Ureter (tissue), 1 donor: ENCODE measurements at regions not wholly inside any gene's neighbourhood (a gene's known extent, or its start where the extent isn't known, plus 50 kb on each side); places are given as distances from the start of the nearest gene placed in this dataset.

ENCODE experiments used
- DNase-seq: peaks from one replicate; pipeline ENCODE4 v3.0.0-alpha.2; 2020; ENCODE audit warnings: low spot score
- donor health status: DM: yes; HTN: yes; CAD: no.

DNA sequence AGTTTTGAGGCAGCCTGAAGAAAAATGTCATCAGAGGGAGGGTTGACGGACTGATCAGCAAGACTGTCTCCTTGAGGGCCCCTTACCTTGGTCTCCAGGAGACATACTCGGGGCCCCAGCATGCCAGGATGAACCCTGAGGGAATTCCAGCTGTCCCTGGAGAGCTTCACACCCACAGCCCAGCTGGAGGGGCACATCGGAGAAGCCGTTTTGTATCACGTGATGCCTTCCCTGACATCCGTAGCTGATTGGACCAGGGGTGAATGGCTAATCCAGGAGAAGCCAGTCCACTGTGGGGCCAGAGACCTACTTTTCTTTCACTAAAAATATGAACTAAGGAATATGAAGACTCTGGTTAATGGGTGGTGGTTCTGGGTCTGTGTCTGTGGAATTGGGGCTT, 86.0 kb upstream of the TP53I11 start:
- DNase-seq, result no peak

DNA sequence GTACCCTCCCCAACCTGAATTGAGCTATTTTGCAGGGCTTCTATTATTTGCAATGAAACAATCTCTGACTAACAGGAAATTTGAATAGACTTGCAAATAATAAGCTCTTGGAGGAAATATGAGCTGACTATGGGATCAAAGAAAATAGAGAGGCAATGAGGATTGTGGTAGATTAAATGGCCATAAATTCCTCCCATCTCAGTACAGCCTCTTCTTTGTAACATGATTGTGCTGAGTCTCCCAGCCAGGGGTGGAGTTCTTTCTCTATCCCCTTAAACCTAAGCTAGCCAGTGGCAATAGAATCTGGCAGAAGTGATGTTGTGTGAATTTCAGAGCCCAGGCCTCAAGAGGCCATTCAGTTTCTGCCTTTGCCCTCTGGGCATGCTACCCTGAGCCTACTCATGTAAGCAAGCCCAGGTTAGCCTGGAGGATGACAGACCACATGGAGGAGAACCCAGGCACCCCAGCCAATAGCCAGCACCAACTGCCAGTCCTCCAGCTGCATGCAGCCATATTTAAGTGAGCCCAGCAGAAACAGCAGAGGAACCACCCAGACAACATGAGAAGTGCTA, 86.8 kb upstream of the TP53I11 start:
- DNase-seq, result no peak

DNA sequence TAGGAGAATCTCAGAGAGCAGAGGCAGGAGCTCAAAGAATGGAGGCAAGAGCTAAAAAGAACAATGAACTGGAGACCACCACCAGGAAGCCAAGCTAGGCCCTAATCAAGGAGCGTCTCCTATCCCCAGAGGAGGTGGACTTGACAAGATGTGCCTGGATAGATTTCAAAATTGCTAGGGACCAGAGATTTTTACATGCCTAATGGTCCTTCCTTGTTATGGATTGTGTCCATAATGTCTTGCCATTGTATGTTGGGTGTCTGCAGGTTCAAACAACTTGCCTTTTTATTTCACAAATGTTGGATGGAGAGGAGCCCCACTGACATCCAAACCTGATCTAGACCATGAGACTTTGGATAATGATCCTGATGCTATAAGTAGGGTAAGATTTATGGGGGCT, 88.2 kb upstream of the TP53I11 start:
- no peak for DNase-seq

DNA sequence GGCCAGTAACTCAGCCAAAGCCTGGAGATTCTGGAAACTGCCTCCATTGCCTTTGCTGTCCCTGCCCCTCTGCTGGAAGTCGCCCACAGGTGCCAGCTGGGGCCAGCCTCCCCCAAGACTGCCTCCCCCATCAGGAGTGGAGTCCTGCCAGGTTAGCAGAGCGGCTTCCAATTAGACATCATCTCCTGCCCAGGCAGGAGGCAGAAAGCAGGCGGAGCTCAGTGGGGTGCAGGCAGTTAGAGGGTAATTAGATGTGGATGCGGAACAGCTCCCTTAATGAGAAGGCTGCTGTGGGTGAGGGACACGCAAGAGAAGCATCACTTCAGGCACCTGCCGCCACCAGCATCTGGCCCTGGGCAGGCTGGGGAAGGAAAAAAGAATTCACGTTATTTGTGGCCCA, 90.9 kb upstream of the TP53I11 start:
- DNase-seq, result no peak

DNA sequence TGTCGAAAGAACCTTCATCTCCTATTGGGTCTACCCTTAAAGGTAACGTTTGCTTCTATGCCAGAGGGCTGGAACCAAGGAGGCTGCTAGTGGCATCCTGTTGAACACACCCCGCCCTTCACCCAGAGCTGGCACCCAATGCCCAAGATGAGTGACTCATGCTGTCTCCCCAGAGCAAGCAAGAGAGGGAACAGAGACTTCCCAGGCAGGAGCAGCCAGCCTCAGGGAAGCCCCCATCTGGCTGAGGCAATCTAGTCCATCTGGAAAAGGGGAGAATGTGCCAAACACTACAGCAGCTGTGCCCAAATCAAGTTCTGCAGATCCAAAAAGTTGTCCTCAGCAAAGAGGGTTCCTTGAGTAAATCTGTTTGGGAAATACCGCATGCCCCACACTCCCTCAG, 91.9 kb upstream of the TP53I11 start:
- no peak for DNase-seq

DNA sequence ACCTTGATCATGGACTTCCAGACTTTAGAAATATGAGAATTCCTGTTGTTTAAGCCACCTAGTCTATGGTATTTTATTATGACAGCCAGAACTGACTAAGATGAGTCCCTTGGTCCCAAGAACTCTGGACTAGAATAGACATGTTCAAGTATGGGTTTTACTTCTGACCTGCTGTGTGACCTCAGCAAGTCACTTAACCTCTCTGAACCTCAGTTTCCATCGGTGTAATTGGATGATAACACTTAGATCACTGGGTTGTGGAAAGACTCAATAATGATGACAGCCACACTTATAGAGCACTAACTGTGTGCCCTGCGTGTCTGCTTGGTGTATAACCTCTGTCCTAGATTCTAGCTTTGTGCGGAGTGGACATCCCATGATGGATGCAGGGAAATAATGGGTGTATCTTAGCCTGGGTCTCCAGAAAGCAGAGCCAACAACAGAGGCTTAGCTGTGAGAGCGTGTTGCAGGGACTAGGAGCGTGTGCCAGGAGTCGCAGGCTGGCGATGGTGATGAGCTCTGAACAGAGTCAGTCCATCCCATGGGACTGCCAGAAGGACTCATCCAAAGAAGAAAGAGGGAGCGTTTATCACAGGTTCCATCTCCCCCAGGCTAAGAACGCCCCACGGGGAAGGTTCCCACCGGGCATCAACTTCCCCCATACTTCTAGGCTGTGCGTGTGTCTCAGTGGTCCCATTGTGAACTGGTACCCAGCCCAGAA, 93.2 kb upstream of the TP53I11 start:
- DNase-seq, result no peak

DNA sequence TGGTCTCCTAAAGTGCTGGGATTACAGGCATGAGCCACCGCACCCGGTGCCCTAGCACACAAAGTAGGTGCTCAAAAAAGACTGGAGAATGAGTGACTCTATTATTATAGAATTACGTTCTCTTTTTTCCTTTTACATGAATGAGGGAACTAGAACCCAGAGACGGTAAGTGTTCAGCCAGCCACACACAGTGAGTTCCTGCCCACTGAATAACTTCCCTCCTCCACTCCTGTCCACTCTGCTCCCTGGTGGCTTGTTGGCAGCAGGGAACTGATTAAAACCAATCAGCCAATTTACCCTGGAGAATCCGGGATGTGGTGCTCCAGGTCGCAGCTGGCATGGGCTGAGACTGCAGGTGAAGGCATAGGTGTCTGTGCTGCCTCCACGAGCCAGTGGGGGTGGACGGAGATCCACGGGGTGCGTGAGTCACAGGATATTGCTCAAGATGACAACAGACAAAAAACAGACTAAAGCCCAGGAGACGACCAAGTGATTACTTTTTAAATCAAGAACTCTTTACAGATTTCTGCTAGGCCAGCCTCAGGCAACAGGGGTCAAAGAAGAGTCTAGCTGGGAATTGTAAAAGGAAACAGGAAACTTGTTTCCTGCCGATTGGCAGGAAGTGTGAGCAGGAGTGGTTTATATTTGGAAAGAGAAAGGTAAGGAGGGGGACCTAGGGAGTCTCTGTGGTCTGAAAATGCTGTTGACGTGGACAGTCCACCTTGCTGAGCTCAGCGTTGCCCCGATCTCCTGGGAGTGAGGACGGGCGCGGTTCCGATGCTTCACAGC, 95.2 kb upstream of the TP53I11 start:
- DNase-seq, result peak; percentile 61

DNA sequence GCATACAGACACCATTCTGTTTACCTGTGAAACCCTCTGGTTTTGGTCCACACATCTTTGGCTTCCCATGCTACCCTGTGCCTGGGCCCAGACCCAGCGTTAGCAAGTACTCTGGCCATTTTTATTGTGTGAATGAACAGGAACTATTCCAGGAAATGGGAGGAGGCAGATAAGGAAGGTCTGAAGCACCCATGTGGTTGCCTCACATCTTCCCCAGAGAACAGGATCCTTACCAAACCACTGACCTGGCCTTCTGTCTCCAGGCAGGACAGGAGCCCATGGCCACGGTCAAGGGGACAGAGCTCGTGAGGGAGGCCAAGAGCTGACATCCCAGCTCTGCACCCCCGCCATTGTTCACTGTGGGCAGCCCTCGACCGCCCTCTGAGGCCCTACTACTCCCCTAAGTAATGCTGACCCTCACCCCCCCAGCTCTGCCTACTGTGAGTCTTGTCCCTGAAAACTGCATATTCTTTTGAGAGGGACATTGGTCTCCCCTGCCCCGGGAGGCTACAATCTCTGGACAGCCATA, 97.7 kb upstream of the TP53I11 start:
- DNase-seq, result no peak

DNA sequence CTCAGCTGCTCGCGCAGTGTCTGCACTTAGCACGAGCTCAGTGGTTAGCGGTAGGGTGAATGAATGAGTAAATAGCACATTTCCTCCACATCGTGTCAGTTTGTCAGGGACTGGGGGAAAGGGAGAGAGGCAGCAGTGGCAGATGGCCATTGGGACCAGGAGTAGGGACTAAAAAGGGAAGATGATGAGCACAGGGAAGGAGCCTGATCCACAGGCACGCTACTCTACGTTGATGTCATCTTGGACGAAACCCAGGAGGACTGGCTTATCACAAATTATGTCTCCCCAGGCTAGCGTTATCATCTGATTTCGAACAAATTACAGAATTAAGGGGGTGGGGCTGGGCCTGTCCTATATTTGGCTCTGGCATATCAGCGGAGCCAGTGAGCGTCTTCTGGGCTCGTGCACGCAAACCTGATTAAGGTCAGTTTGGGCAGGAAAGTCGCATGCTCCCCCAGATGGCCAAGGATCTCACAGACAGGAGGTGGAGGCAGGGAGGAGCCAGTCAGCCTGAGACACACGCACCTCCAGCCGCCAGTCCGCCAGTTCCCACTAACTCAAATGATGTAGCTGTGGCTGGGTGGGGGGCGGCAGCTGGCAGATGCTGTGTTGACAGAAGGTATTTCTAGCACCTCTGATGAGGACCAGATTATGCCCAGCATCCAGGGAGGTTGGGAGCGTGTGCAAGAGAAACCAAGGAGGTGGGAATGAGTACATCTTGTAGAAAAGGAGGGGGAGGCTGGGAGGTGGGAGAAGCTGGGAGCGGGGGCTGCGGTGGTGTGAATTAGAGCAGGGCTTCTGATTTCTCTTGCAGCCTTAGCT, 97.4 kb upstream of the PRDM11 start:
- peak; percentile 58 for DNase-seq

DNA sequence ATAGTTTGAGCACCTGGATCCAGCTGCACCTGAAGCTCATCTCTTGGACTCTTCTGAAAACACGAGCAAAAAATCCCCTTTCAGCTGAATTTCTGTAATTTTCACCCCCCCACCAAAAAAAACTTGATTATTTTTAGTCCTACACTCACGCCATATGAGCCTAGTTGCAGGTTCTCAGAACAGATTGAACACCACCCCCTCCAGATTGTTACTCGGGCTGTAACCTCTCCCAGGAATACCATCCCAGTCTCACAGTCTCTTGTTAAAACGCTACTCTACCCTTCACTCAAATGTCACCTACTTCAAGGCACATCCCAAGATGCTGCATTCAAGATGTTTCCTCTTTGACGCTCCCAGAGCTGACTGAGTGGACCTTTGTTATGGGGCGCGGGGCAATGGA, 96.3 kb upstream of the PRDM11 start:
- DNase-seq, result no peak

DNA sequence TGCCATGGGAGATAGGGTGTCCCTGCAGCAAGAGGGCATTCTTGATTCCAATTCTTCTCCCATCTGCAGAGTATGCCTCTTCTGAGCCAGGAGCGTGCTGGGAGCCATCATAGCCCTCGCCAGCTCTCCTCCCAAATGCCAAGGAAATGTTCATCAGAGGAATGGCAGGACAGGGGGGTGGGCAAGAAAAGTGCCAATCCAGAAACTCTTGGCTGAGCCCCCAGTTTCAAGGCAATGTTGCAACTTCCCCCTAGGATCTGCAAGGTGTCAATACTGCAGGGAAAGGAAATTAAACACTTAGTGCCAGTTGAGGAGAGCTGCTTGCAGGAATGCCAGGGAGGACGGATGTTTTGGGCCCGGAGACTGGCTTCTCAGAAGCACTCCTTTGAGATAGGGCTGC, 94.8 kb upstream of the PRDM11 start:
- no peak for DNase-seq

DNA sequence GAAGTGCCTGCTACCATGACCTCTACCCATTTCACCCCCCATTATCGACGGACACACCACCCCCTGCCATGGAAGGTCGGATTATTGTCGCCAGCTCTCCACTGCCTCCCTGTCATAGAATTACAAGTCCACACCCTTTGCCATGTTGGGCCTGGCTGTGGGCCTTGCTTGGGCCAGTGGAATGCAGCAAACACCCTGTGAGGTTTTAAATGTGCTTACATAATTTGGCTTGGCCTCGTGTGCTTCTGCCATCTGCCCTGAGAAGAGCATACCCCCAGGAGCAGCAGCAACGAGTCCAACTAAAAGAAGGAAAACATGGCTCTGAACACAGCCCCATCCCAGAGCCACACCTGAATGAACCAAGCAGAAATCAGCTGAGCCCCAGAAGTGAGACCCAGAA, 94.1 kb upstream of the PRDM11 start:
- no peak for DNase-seq

DNA sequence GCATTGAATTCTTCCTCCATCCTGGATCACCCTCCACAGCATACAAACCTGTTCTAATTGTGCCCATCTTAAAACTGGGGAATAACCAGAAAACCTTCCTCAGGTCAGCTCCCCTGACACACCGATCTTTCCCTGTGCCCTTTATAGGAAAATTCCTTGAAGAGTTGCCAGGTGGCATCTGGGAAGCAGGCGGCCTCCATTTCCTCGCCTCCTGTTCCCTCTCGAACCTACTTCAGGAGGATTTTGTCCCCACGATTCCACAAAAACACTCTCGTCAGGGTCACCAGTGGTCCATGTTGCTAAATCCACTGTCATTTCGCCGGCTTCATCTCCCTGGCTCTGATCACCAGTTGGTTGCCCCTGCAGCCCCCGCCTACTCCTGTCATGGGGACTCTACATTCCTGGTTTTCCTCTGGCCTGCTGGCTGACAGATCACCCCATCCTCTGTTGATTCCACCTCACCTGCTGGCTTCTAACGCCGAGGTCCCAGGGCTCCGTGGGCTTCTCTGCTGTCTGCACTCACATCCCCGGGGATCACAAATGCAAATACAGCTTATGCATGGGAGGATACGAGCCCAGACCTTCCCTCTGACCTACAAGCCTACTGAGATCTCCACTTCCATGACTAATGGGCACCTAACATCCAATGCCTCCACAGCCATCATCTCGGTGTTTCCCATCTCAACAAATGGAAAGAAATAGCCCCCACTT, 92.5 kb upstream of the PRDM11 start:
- DNase-seq, result no peak

DNA sequence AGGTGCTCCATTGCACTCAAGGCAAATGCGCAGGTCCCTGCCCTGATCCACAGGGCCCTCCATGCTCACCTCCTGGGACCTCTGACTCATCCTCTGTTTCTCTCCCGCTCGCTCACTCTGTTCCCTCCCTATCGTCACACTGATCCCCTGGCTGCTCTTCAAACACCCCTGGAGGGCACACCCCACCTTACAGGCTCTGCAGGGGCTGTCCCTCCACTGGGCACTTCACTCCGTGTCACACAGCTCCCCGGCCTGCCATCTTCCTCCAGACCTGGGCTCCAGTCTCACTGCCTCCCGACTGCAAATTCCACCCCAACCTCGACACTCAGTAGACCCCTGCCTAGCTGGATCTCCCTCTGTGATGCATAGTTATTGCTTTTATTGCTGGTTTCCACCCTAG, 91.5 kb upstream of the PRDM11 start:
- no peak for DNase-seq

DNA sequence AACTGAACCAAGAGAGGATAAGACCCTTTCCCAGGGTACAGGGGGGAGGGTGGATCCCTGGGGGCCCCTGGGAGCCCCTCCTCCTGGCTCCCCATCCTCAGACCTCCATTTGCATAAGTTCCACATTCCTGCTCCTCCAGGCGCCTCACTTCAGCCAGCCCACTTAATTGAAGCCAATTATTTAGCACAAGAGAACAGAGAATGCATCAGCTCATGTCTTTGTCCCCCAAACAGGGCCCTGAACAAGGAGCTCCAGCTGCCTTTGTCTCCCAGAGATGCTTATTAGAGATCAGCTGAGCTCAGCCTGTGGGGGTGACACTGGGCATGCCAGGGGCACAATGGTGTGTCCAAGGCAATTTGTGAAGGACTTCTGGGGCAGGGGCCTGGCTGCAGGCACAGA, 89.9 kb upstream of the PRDM11 start:
- no peak for DNase-seq

DNA sequence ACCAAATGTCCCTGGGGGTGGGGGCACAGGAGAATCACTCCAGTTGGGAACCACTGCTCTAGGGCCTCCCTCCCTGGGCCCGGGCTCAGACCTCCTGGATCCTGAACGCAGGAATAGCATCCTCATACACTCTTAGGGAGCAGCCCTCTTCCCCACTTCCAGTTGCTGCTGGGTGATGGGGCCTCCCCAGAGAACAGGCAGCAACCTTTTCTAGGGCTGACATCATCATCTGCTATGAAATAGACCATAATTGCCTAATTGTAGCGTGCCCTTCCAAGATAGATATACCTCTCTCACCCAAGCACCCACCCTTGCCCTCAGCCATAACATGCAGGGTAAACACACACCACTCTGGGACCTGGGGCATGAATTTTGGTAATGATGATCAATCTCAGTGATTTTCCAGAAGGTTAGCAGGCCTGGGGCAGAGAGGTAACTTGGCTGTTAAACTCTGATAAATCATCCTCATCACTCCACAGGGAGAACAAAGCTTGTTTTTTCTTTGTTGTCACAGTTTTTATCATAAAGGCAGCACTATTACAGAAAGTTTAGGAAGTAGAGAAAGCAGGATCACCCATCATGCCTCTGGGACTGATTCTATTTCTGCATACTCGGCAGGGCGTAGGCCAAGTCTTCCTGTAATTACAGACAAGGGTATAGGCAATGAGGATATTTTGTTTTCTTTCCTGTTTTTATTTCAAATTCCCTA, 88.3 kb upstream of the PRDM11 start:
- no peak for DNase-seq

DNA sequence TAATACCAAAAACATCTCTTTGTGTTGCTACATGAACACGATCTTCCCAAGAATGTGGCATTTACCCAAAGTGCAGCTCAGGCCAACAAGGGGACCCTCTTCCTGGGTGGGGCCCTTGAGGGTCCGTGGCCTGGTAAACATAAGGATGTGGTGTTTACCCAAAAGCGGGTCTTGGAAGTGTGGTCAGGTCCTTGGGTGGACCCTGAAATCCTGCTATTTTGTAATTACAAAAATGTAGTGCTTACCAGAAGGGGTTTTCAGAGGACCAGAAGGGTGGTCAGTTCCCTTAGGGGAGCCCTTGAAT, 87.8 kb upstream of the PRDM11 start:
- DNase-seq, result no peak

DNA sequence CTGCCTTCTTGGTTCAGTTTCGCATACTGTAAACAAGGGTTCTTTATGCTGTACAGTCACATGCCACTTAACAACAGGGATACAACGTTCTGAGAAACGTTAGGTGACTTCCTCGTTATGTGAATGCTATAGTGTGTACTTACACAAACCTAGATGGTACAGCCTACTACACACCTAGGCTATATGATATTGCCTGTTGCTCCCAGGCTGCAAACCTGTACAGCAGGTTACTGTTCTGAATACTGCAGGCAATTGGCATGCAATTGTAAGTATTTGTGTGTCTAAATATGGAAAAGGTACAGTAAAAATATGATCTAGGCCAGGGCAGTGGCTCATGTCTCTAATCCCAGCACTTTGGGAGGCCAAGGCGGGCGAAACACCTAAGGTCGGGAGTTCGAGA, 85.7 kb upstream of the PRDM11 start:
- DNase-seq, result no peak

DNA sequence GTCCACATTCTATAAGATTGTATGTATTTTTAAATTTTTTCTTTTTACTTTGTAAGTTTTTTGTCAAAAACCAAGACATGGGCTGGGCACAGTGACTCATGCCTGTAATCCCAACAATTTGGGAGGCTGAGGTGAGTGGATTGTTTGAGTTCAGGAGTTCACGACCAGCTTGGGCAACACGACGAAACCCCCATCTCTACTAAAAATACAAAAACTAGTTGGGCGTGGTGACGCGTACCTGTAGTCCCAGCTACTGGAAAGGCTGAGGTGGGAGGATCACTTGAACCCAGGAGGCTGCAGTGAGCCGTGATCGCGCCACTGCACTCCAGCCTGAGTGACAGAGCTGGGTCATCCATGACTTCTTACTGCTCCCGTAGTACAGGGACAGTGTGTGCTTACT, 84.8 kb upstream of the PRDM11 start:
- DNase-seq, result no peak

DNA sequence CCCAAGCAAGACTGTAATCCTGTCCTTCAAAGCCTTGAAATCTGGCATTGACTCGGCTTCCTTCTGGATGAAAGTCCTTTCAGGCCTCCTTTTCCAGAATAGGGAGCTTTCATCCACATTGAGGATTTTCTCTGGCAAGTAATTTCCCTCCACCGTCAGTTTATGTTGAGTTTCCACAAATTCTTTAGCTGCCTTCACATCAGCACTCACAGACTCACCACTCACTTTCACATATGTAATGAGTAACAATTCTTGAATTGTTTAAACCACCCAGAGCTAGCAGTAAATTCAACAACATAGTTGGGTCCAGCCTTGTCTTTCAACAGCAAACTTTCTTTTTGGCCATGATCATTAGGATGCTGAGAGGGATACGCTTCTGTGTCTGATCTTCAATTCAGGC, 84.3 kb upstream of the PRDM11 start:
- DNase-seq, result no peak
